HEK293T (cell line): ENCODE measurements at regions not wholly inside any gene's neighbourhood (a gene's known extent, or its start where the extent isn't known, plus 50 kb on each side); places are given as distances from the start of the nearest gene placed in this dataset.

Experiments
- CTCF ChIA-PET: fragments of 350-600 bp; formaldehyde crosslinking; extraction: SDS; loops from one replicate; lab custom pipeline; 2021; ENCODE audit warnings: antibody characterized with exemption, inconsistent platforms; lab: Yijun Ruan, JAX
- POLR2A ChIA-PET: fragments of 350-600 bp; formaldehyde crosslinking; extraction: SDS; loops from one replicate; lab custom pipeline; 2020; ENCODE audit warnings: antibody characterized with exemption, inconsistent platforms; lab: Yijun Ruan, JAX
- DNase-seq: peaks from one replicate; pipeline ENCODE4 v3.0.0; 2012; ENCODE audit warnings: mixed read lengths; ENCODE audit errors: extremely low spot score
- ARNT ChIP-seq: fragments of 450-650 bp; IDR thresholded peaks from 2 replicates; pipeline ENCODE4 v1.6.1; 2017; ENCODE audit warnings: mild to moderate bottlenecking
- BHLHE40 ChIP-seq: fragments of 450-650 bp; IDR thresholded peaks from 2 replicates; pipeline ENCODE4 v1.6.1; 2016; ENCODE audit warnings: mild to moderate bottlenecking, moderate library complexity, borderline replicate concordance
- CTBP1 ChIP-seq: fragments of 450-650 bp; IDR thresholded peaks from 2 replicates; pipeline ENCODE4 v1.6.1; 2016; ENCODE audit warnings: borderline replicate concordance
- ELF4 ChIP-seq: fragments of 450-650 bp; IDR thresholded peaks from 2 replicates; pipeline ENCODE4 v1.6.1; 2017; ENCODE audit warnings: antibody characterized with exemption
- FOXA1 ChIP-seq: fragments of 450-650 bp; IDR thresholded peaks from 2 replicates; pipeline ENCODE4 v1.6.1; 2016; ENCODE audit warnings: mild to moderate bottlenecking
- FOXK2 ChIP-seq: fragments of 450-650 bp; IDR thresholded peaks from 2 replicates; pipeline ENCODE4 v1.6.1; 2016; ENCODE audit warnings: mild to moderate bottlenecking
- FOXM1 ChIP-seq: fragments of 450-650 bp; IDR thresholded peaks from 2 replicates; pipeline ENCODE4 v1.6.1; 2017; ENCODE audit warnings: mild to moderate bottlenecking, borderline replicate concordance
- HDGF ChIP-seq: fragments of 450-650 bp; IDR thresholded peaks from 2 replicates; pipeline ENCODE4 v1.6.1; 2017; ENCODE audit warnings: antibody characterized with exemption, borderline replicate concordance
- L3MBTL2 ChIP-seq: fragments of 450-650 bp; conservative IDR thresholded peaks from 2 replicates; pipeline ENCODE4 v1.6.1; 2016; ENCODE audit warnings: mild to moderate bottlenecking
- LEF1 ChIP-seq: fragments of 450-650 bp; IDR thresholded peaks from 2 replicates; pipeline ENCODE4 v1.6.1; 2017; ENCODE audit warnings: mild to moderate bottlenecking, borderline replicate concordance
- NFRKB ChIP-seq: fragments of 450-650 bp; IDR thresholded peaks from 2 replicates; pipeline ENCODE4 v1.6.1; 2016; ENCODE audit warnings: mild to moderate bottlenecking, moderate library complexity
- SP1 ChIP-seq: fragments of 450-650 bp; IDR thresholded peaks from 2 replicates; pipeline ENCODE4 v1.6.1; 2017
- SUZ12 ChIP-seq: fragments of 450-650 bp; IDR thresholded peaks from 2 replicates; pipeline ENCODE4 v1.6.1; 2016; ENCODE audit warnings: mild to moderate bottlenecking
- TARDBP ChIP-seq: fragments of 450-650 bp; IDR thresholded peaks from 2 replicates; pipeline ENCODE4 v1.6.1; 2016
- ZNF384 ChIP-seq: fragments of 450-650 bp; IDR thresholded peaks from 2 replicates; pipeline ENCODE4 v1.6.1; 2016
- TF ChIP-seq, protein P1 (sequence below): fragments of 450-650 bp; IDR thresholded peaks from 2 replicates; pipeline ENCODE4 v1.6.1; 2016

DNA sequence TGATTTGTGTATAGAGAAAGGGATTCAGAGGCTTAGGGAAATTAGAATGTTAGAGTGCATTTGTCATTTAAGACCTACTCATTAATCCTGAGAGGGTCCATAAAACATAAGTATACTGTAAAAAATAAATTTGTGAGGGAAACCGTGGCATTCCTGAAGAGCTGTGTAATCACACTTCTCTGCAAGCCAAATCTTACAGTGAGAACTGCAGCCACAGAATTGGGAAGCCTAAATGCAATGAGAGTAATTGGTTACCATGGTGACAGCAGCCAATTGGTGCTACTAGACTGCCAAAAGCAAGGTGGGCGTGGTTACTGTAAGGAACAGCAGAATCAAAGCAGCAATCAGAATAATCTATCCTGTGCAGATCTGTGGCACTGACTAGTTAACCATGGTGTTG, 345.2 kb upstream of the GRID2 start:
- DNase-seq: peak; percentile 15
- POLR2A ChIA-PET: no interaction called here
- TF ChIP-seq, protein P1, sequence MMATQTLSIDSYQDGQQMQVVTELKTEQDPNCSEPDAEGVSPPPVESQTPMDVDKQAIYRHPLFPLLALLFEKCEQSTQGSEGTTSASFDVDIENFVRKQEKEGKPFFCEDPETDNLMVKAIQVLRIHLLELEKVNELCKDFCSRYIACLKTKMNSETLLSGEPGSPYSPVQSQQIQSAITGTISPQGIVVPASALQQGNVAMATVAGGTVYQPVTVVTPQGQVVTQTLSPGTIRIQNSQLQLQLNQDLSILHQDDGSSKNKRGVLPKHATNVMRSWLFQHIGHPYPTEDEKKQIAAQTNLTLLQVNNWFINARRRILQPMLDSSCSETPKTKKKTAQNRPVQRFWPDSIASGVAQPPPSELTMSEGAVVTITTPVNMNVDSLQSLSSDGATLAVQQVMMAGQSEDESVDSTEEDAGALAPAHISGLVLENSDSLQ: peak; percentile 38; the same call in 1 of the 2 replicates
- no peak for TF ChIP-seq TARDBP
- CTCF ChIA-PET: no interaction called here

DNA sequence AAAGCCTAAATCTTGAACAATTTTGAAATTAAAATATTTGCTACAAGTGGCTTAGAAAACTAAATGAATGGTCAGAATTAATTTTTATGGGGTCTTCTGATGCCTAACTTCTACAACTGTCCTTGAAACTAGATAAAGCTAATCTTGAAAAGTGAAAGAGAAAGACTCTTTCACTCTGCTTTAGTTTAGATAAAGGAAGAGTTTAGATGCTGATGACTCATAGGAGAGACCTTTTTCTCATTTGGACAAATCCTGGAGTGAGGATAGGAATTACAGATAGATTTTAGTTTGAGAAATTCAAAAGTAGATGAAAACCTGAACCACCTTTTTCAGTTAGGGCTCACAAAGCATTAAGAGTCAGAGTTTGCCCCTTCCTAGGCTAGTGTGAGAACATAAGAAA, 342.3 kb upstream of the GRID2 start:
- CTCF ChIA-PET: no interaction called here
- no peak for DNase-seq

DNA sequence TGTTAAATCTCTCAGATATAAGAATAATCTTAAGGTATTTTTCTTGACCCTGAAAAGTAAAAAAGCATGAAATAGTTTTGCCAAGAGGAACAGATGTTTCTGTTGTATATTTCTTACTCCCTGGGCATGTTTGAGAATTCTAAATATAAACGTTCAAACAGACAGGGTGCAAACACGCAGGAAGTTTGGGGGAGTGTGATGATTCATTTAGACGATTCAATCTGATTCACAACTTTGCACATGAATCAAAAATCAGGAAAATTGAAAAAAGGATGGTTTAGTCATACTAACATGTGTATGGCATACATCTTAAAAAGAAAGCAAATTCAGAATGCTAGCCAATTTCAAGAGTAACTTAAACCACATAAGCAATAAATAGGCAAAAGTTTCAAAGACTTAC, 340.3 kb upstream of the GRID2 start:
- ChIA-PET CTCF (no interaction called here), POLR2A (no interaction called here)
- TF ChIP-seq FOXM1: no peak
- no peak for TF ChIP-seq NFRKB
- TF ChIP-seq FOXK2: no peak
- no peak for TF ChIP-seq ARNT
- no peak for TF ChIP-seq FOXA1
- no peak for TF ChIP-seq HDGF
- no peak for TF ChIP-seq CTBP1
- TF ChIP-seq LEF1: no peak
- DNase-seq: no peak

More for the DNA sequence above, 342.3 kb upstream of the GRID2 start:
- POLR2A ChIA-PET: no interaction called here
- TF ChIP-seq BHLHE40 (no peak), LEF1 (no peak), L3MBTL2 (no peak), FOXK2 (no peak), SUZ12 (no peak), FOXA1 (no peak), FOXM1 (no peak), ZNF384 (no peak), TARDBP (no peak), ARNT (no peak), ELF4 (no peak), HDGF (no peak), CTBP1 (no peak)
- TF ChIP-seq, protein P1: no peak

DNA sequence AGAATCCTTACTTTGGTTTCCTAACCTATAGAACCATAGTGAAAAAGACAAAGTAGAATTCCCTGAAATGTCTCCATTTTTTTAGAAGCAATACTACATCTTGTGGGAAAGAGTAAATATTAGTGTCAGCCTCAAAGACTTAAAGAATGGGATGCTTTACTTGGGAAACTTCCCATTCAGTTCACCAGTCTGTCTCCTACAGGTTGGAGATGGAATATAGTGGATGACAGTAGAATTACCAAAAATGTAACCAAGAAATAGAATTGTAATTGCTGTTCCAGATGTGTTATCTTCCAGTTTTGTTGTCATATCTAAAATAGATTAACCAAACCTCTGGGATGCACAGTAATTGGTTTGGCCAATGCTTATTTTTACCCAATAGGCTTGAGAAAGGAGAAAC, 338.6 kb upstream of the GRID2 start:
- ChIA-PET CTCF (no interaction called here), POLR2A (no interaction called here)
- no peak for TF ChIP-seq LEF1
- no peak for TF ChIP-seq L3MBTL2
- TF ChIP-seq ZNF384: no peak
- no peak for TF ChIP-seq NFRKB
- no peak for DNase-seq

DNA sequence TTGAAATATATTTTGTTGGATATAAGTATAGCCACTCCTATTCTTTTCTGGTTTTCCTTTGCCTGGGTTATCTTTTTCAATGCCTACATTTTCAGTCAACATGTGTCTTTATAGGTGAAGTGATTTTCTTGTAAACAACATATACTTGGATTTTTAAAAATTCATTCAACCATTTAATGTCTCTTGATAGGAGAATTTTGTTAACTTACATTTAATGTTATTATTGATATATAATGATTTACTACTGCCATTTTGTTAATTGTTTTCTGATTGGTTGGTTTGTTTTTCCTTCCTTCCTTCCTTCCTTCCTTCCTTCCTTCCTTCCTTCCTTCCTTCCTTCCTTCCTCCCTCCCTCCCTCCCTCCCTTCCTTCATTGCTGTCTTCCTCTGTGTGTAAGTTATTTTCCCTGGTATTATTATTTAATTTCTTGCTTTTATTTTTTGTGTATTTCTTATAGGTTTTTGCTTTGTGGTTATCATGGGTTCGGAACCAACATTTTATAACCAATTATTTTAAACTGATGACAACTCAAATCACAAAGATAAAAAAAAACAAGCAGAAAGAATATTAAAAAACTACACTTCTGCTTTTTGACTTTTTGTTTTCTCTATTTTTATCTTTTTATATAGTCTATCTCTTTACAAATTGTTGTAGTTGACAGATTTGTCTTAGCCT, 330.1 kb upstream of the GRID2 start:
- POLR2A ChIA-PET: no interaction called here

DNA sequence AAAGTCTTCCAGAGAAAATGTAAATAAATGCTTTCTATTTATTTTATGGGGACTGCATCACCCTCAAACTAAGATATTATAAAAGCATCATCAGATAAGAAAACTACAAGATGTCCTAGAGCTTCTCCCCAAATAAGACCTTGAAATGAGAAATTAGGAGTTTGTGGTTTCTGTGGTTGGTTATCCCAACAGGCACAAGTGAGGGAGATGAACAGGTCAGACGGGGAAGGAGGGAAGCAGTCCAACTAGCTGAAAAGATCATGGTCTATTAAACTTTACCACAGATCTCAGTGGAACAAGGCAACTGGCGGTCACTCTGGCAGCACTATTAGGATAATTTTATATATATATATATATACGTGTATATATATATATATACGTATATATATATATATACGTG, 319.3 kb upstream of the GRID2 start:
- TF ChIP-seq FOXM1 (no peak), NFRKB (no peak), ZNF384 (no peak), FOXA1 (no peak), FOXK2 (no peak), ARNT (no peak), SUZ12 (no peak), L3MBTL2 (no peak), SP1 (no peak), BHLHE40 (no peak), HDGF (no peak), TARDBP (no peak), CTBP1 (no peak)
- TF ChIP-seq, protein P1: no peak
- CTCF ChIA-PET: no interaction called here
- DNase-seq: no peak
- POLR2A ChIA-PET: no interaction called here

More for the DNA sequence above, 330.1 kb upstream of the GRID2 start:
- DNase-seq: no peak
- TF ChIP-seq ELF4 (no peak), ZNF384 (no peak), LEF1 (no peak), ARNT (no peak), HDGF (no peak), CTBP1 (no peak), SP1 (no peak), L3MBTL2 (no peak), FOXK2 (no peak), NFRKB (no peak), TARDBP (no peak), SUZ12 (no peak), FOXM1 (no peak)
- TF ChIP-seq, protein P1: no peak
- CTCF ChIA-PET: no interaction called here
